Vagina (tissue), 2 donors: ENCODE measurements at regions not wholly inside any gene's neighbourhood (a gene's known extent, or its start where the extent isn't known, plus 50 kb on each side); places are given as distances from the start of the nearest gene placed in this dataset.

Experiments
- CTCF ChIP-seq, 3 experiments: fragments of 450-650 bp in 2 of 3; fragments of 200-600 bp in 1 of 3; sonication (generic) in 1 of 3; IDR thresholded peaks; one replicate each; pipeline ENCODE4 v1.5.1; 2017 to 2019; ENCODE audit warnings: antibody characterized with exemption in 3 of 3, mild to moderate bottlenecking in 2 of 3, moderate library complexity in 2 of 3
- POLR2A ChIP-seq, 2 donors: fragments of 450-650 bp; IDR thresholded peaks; one replicate each; pipeline ENCODE4 v1.6.1; 2017; ENCODE audit warnings: antibody characterized with exemption in 2 of 2, mild to moderate bottlenecking in 2 of 2, moderate library complexity in 2 of 2

GRCh38 chr14:80105488-80105994 lies 105.8 kb downstream of the DIO2 start:
- TF ChIP-seq CTCF (IDR thresholded peaks at IDR 0.05), result no peak
- TF ChIP-seq POLR2A (IDR thresholded peaks at IDR 0.05), result no peak
